ENCODE measurements at regions not wholly inside any gene's neighbourhood (a gene's known extent, or its start where the extent isn't known, plus 50 kb on each side); places are given as distances from the start of the nearest gene placed in this dataset.

GRCh38 chr20:4560667-4561066, 125.6 kb upstream of the PRNP start:
- DNase-seq: no peak

- no peak for DNase-seq
Measured at GRCh38 chr20:4559906-4560305, 126.3 kb upstream of the PRNP start.

- DNase-seq: no peak
Measured at GRCh38 chr20:4559106-4559505, 127.2 kb upstream of the PRNP start.

GRCh38 chr20:4556781-4557180, 129.5 kb upstream of the PRNP start:
- DNase-seq: no peak

GRCh38 chr20:4555188-4555890, 130.9 kb upstream of the PRNP start:
- no peak for DNase-seq

- no peak for DNase-seq
Measured at GRCh38 chr20:4554346-4554745, 131.9 kb upstream of the PRNP start.

- no peak for DNase-seq
Measured at GRCh38 chr20:4552075-4552640, 134.1 kb upstream of the PRNP start.

- DNase-seq: no peak
Measured at GRCh38 chr20:4550740-4551139, 135.5 kb upstream of the PRNP start.

- DNase-seq: no peak
Measured at GRCh38 chr20:4549711-4550259, 136.5 kb upstream of the PRNP start.

GRCh38 chr20:4548552-4548951, 137.7 kb upstream of the PRNP start:
- DNase-seq: no peak

GRCh38 chr20:4546786-4547185, 139.5 kb upstream of the PRNP start:
- no peak for DNase-seq

- no peak for DNase-seq
Measured at GRCh38 chr20:4546342-4546741, 139.9 kb upstream of the PRNP start.

GRCh38 chr20:4545526-4545925, 140.7 kb upstream of the PRNP start:
- no peak for DNase-seq

GRCh38 chr20:4544765-4545164, 141.5 kb upstream of the PRNP start:
- no peak for DNase-seq

- DNase-seq: no peak
Measured at GRCh38 chr20:4542270-4542669, 144.0 kb upstream of the PRNP start.

GRCh38 chr20:4534315-4534714, 151.9 kb upstream of the PRNP start:
- DNase-seq: no peak

GRCh38 chr20:4533368-4534133, 152.7 kb upstream of the PRNP start:
- DNase-seq: no peak

- DNase-seq: no peak
Measured at GRCh38 chr20:4532772-4533171, 153.5 kb upstream of the PRNP start.

- DNase-seq: no peak
Measured at GRCh38 chr20:4524792-4525191, 161.5 kb upstream of the PRNP start.

GRCh38 chr20:4524307-4524706, 161.9 kb upstream of the PRNP start:
- no peak for DNase-seq

GRCh38 chr20:4522310-4522709, 163.9 kb upstream of the PRNP start:
- DNase-seq: no peak

- no peak for DNase-seq
Measured at GRCh38 chr20:4521170-4521968, 164.9 kb upstream of the PRNP start.

Data from anterior cingulate cortex (tissue), 58 donors.